Right lobe of liver (tissue), 4 donors: ENCODE measurements at regions not wholly inside any gene's neighbourhood (a gene's known extent, or its start where the extent isn't known, plus 50 kb on each side); places are given as distances from the start of the nearest gene placed in this dataset.

Experiments used
- POLR2A ChIP-seq: fragments of 450-650 bp; IDR thresholded peaks from one replicate; pipeline ENCODE4 v1.6.1; 2017; ENCODE audit warnings: antibody characterized with exemption, mild to moderate bottlenecking
- TF ChIP-seq, protein P1 (sequence below), 4 donors: fragments of 200-600 bp in 3 of 4; fragments of 450-650 bp in 1 of 4; IDR thresholded peaks; one replicate each; pipeline versions ENCODE4 v1.5.1 to v1.8.0; 2016 to 2022; ENCODE audit warnings: antibody characterized with exemption in 4 of 4, mild to moderate bottlenecking in 2 of 4
- donor health status: DM: no; HTN: no; CAD: no.
- donor health status: DM: no; HTN: no; CAD: no.
- donor health status: DM: no; HTN: yes; CAD: no.

DNA sequence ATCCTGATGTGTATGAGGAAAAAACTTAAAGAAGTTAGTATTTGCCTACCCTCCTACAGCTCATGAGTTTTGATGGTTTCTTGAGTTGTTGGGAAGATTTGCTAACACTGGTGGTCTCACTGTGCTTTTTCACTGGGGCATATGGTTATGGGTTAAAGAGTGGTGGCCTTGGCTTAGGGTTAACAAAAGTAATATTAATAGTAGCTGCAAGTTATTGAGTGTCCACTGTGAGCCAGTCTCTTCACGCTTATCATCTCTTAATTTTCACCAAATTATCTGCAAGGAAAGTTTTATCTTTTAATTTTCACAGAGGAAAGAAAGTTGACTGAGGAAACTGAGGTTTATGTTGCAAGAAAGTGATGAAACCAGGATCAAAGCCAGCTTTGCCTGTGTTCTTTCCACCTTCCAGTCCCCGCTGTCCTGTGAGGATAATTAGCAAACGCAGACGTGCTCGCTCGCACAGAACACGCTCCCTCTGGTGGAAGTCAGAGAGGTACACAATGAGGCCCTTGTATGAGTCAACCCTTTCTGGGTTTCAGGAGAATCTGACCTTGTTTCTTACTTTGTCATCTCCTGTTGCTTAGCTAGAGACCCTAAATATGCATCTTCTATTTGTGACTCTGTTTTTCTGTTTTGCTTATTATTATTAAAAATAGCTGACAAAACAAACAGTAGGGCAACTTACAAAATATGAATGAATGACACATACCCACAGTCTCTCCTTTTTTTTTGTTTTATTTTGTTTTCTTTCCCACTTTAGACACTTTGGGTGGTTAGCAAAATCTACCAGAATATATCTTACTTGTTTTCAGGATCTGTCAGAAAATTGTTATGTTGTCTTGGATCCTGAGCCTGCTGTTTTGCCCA lies 94.3 kb downstream of the DDIT4L start:
- TF ChIP-seq, protein P1, sequence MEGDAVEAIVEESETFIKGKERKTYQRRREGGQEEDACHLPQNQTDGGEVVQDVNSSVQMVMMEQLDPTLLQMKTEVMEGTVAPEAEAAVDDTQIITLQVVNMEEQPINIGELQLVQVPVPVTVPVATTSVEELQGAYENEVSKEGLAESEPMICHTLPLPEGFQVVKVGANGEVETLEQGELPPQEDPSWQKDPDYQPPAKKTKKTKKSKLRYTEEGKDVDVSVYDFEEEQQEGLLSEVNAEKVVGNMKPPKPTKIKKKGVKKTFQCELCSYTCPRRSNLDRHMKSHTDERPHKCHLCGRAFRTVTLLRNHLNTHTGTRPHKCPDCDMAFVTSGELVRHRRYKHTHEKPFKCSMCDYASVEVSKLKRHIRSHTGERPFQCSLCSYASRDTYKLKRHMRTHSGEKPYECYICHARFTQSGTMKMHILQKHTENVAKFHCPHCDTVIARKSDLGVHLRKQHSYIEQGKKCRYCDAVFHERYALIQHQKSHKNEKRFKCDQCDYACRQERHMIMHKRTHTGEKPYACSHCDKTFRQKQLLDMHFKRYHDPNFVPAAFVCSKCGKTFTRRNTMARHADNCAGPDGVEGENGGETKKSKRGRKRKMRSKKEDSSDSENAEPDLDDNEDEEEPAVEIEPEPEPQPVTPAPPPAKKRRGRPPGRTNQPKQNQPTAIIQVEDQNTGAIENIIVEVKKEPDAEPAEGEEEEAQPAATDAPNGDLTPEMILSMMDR (IDR thresholded peaks at IDR 0.05), result peak; percentile 54 to 74 (median 64)
- no peak for TF ChIP-seq POLR2A
